OCI-LY7 (cell line): ENCODE measurements at regions not wholly inside any gene's neighbourhood (a gene's known extent, or its start where the extent isn't known, plus 50 kb on each side); places are given as distances from the start of the nearest gene placed in this dataset.

ENCODE experiments used
- BruUV-seq: library from RNA; stranded (reverse); fragments of 400-500 nt; replicated peaks from 2 replicates; lab custom pipeline; 2021; lab: Mats Ljungman, UMichigan
- CTCF ChIA-PET: fragments of 300-600 bp; sonication (Branson Sonifier 250); formaldehyde crosslinking; loops from one replicate; lab custom pipeline; 2022; ENCODE audit warnings: antibody characterized with exemption; ENCODE audit not compliant: unreplicated experiment; lab: Charles Lee
- POLR2A ChIA-PET: fragments of 300-600 bp; sonication (Branson Sonifier 250); formaldehyde crosslinking; loops from one replicate; lab custom pipeline; 2022; ENCODE audit warnings: antibody characterized with exemption; lab: Charles Lee
- DNase-seq: peaks from one replicate; pipeline ENCODE4 v3.0.0-alpha.2; 2015; ENCODE audit warnings: low spot score
- H2AFZ ChIP-seq: fragments of 200-600 bp; sonication (generic), shearing (Covaris generic); 2 replicates; pipeline ENCODE4 v1.6.1; 2014; ENCODE audit warnings: mild to moderate bottlenecking, antibody characterized with exemption, low read length, moderate library complexity
- H3K27ac ChIP-seq: fragments of 200-600 bp; sonication (generic); 2 replicates; pipeline ENCODE4 v1.5.1; 2014; ENCODE audit warnings: mixed run types, low read depth, mild to moderate bottlenecking, moderate library complexity, low read length, inconsistent platforms; ENCODE audit not compliant: poor library complexity, severe bottlenecking
- H3K36me3 ChIP-seq: fragments of 200-600 bp; sonication (generic); 2 replicates; pipeline ENCODE4 v1.6.1; 2014; ENCODE audit warnings: mild to moderate bottlenecking, antibody characterized with exemption, low read length, moderate library complexity, mixed read lengths; ENCODE audit not compliant: insufficient read depth
- H3K4me1 ChIP-seq: fragments of 200-600 bp; sonication (generic); 2 replicates; pipeline ENCODE4 v1.5.1; 2014; ENCODE audit warnings: mild to moderate bottlenecking, low read length; ENCODE audit not compliant: insufficient read depth, poor library complexity, severe bottlenecking
- H3K4me2 ChIP-seq: fragments of 200-600 bp; sonication (generic); 2 replicates; pipeline ENCODE4 v1.6.1; 2014; ENCODE audit warnings: mild to moderate bottlenecking, low read length
- H3K4me3 ChIP-seq: fragments of 200-600 bp; sonication (generic); 2 replicates; pipeline ENCODE4 v1.5.1; 2014; ENCODE audit warnings: mild to moderate bottlenecking, low read depth, low read length; ENCODE audit not compliant: poor library complexity, severe bottlenecking
- H3K79me2 ChIP-seq: fragments of 200-600 bp; sonication (generic); 2 replicates; pipeline ENCODE4 v1.6.1; 2016; ENCODE audit warnings: low read depth, mild to moderate bottlenecking, low read length, moderate library complexity, mixed read lengths; ENCODE audit not compliant: insufficient read depth
- H3K9me2 ChIP-seq: fragments of 200-600 bp; sonication (generic); 2 replicates; pipeline ENCODE4 v1.6.1; 2016; ENCODE audit warnings: mild to moderate bottlenecking, low read length, mixed read lengths; ENCODE audit not compliant: insufficient read depth
- H3K9me3 ChIP-seq: fragments of 200-600 bp; sonication (generic); 2 replicates; pipeline ENCODE4 v1.6.1; 2014; ENCODE audit warnings: mild to moderate bottlenecking, mixed run types, low read length, mixed read lengths
- H4K20me1 ChIP-seq: fragments of 200-600 bp; sonication (generic); 2 replicates; pipeline ENCODE4 v1.6.1; 2014; ENCODE audit warnings: mild to moderate bottlenecking, antibody characterized with exemption, low read length, moderate library complexity, mixed read lengths; ENCODE audit not compliant: insufficient read depth
- EZH2phosphoT487 ChIP-seq: fragments of 200-600 bp; sonication (generic); IDR thresholded peaks from 2 replicates; pipeline ENCODE4 v1.6.1; 2018; ENCODE audit warnings: low read depth, borderline replicate concordance, mild to moderate bottlenecking, mixed run types, antibody characterized with exemption, low read length, moderate library complexity, mixed read lengths
- intact Hi-C: fragments of 100-400 bp; cut with micrococcal nuclease; formaldehyde crosslinking; loops from one replicate; pipeline ENCODE4 v1.10.0; 2022; ENCODE audit not compliant: unreplicated experiment
- TF ChIP-seq, protein P1 (sequence below): fragments of 200-600 bp; sonication (generic); conservative IDR thresholded peaks from 2 replicates; pipeline ENCODE4 v1.5.1; 2014; ENCODE audit warnings: mild to moderate bottlenecking, antibody characterized with exemption, low read length, moderate library complexity, mixed read lengths

DNA sequence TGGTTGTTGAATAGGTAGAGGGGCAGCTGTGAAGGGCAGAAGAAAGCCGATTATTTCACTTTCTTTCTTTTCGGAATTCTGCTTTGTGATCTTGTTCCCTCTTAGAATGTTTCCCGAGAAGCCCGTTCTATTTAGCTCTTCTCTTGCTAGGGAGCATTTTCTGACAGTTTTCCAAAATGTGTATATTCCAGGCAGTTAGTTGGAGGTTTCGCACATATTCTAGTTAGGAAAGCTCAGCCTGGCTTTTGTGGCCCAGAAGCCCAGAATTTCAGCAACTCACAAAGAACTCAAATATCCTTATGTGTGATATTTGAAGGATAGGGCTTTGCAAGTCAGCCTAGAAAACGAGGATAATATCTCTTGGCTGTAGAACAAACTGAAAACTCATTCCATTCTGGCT is 461.0 kb upstream of the C9orf72 start:
- ChIA-PET POLR2A (interaction anchor here (0.6 to 1.5 kb wide), 4 partner anchors 8 to 671 kb away, joined by 3 read pairs; no protein-coding TSS in a partner anchor), CTCF (no interaction called here)
- intact Hi-C loops, result no loop called here
- H2AFZ ChIP-seq, result no peak overlapping the region
- H3K4me2 ChIP-seq, result no peak overlapping the region
- no peaks in the 10 kb centered on the region for H3K4me1 ChIP-seq
- no peaks in the 10 kb centered on the region for H3K9me2 ChIP-seq
- TF ChIP-seq, protein P1, sequence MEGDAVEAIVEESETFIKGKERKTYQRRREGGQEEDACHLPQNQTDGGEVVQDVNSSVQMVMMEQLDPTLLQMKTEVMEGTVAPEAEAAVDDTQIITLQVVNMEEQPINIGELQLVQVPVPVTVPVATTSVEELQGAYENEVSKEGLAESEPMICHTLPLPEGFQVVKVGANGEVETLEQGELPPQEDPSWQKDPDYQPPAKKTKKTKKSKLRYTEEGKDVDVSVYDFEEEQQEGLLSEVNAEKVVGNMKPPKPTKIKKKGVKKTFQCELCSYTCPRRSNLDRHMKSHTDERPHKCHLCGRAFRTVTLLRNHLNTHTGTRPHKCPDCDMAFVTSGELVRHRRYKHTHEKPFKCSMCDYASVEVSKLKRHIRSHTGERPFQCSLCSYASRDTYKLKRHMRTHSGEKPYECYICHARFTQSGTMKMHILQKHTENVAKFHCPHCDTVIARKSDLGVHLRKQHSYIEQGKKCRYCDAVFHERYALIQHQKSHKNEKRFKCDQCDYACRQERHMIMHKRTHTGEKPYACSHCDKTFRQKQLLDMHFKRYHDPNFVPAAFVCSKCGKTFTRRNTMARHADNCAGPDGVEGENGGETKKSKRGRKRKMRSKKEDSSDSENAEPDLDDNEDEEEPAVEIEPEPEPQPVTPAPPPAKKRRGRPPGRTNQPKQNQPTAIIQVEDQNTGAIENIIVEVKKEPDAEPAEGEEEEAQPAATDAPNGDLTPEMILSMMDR, result no peak
- no peak for TF ChIP-seq EZH2phosphoT487
- no peak overlapping the region for H3K27ac ChIP-seq
- no peak for DNase-seq
- no peaks in the 10 kb centered on the region for H3K79me2 ChIP-seq
- BruUV-seq, result no TSS peak
- no peak overlapping the region for H3K4me3 ChIP-seq
- no peaks in the 10 kb centered on the region for H3K9me3 ChIP-seq
- H4K20me1 ChIP-seq, result no peaks in the 10 kb centered on the region
- H3K36me3 ChIP-seq, result no peaks in the 10 kb centered on the region

DNA sequence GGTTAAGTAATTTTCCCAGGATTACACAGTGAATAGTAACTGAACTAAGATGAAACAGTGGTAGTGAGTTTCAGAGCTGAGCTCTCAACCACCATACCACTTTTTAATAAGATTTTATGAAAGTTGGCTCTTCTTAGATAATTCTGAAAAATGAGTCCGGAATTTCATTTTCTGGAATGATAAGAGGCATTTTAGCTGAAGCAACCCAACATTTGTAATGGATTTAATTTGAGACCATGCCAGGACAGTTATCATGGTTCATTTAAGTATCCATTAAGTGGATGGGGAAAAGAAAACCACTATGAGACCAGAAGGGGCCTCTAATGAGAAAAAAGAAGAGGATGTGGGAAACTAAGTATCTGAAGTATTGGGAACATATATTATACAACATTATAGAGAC is 464.7 kb upstream of the C9orf72 start:
- ChIA-PET POLR2A (no interaction called here), CTCF (no interaction called here)
- intact Hi-C loops, result no loop called here
- Histone ChIP-seq H3K79me2 (no peaks in the 10 kb centered on the region), H3K4me2 (no peak overlapping the region), H2AFZ (no peak overlapping the region), H3K4me1 (no peaks in the 10 kb centered on the region), H3K36me3 (no peaks in the 10 kb centered on the region), H4K20me1 (no peaks in the 10 kb centered on the region), H3K4me3 (no peak overlapping the region), H3K9me2 (no peaks in the 10 kb centered on the region), H3K9me3 (no peaks in the 10 kb centered on the region), H3K27ac (no peak overlapping the region)
- DNase-seq, result no peak
- TF ChIP-seq, protein P1, result no peak
- no peak for TF ChIP-seq EZH2phosphoT487
- BruUV-seq, result no TSS peak

DNA sequence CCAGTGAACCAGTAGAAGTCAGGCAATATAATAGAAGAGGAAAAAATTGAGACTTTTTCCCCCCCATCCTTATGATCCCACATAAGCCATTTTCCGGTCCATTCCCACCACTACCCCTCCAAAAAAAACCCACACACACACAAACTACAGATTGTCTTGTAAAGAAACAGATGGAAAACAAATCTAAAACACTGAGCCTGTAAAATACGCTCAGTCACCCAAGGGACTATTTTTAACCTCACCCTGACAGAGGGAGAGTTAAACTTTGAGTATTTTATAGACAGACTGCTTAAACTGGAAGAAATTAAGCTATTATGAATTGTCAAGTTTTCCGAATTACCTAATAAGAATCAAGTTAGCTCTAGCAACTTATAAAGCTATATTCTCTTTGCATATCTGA is 471.8 kb upstream of the C9orf72 start:
- Histone ChIP-seq H3K36me3 (no peaks in the 10 kb centered on the region), H3K4me3 (no peak overlapping the region), H3K79me2 (no peaks in the 10 kb centered on the region), H3K9me3 (no peaks in the 10 kb centered on the region), H3K27ac (no peak overlapping the region), H4K20me1 (no peaks in the 10 kb centered on the region), H3K4me2 (no peak overlapping the region), H3K9me2 (no peaks in the 10 kb centered on the region), H3K4me1 (no peaks in the 10 kb centered on the region), H2AFZ (no peak overlapping the region)
- ChIA-PET CTCF (no interaction called here), POLR2A (interaction anchor here (0.7 kb wide), 1 partner anchor 985 kb away, joined by 3 read pairs; no protein-coding TSS in a partner anchor)
- no peak for DNase-seq
- BruUV-seq, result no TSS peak
- intact Hi-C loops, result no loop called here
- TF ChIP-seq EZH2phosphoT487, result no peak
- TF ChIP-seq, protein P1, result no peak
